GM18517 (cell line): ENCODE measurements at regions not wholly inside any gene's neighbourhood (a gene's known extent, or its start where the extent isn't known, plus 50 kb on each side); places are given as distances from the start of the nearest gene placed in this dataset.

Experiments used
- ATAC-seq: cut with Tn5 transposase; IDR thresholded peaks from one replicate; pipeline ENCODE4 v1.9.1; 2021; ENCODE audit warnings: mild to moderate bottlenecking, moderate library complexity; ENCODE audit not compliant: unreplicated experiment

DNA sequence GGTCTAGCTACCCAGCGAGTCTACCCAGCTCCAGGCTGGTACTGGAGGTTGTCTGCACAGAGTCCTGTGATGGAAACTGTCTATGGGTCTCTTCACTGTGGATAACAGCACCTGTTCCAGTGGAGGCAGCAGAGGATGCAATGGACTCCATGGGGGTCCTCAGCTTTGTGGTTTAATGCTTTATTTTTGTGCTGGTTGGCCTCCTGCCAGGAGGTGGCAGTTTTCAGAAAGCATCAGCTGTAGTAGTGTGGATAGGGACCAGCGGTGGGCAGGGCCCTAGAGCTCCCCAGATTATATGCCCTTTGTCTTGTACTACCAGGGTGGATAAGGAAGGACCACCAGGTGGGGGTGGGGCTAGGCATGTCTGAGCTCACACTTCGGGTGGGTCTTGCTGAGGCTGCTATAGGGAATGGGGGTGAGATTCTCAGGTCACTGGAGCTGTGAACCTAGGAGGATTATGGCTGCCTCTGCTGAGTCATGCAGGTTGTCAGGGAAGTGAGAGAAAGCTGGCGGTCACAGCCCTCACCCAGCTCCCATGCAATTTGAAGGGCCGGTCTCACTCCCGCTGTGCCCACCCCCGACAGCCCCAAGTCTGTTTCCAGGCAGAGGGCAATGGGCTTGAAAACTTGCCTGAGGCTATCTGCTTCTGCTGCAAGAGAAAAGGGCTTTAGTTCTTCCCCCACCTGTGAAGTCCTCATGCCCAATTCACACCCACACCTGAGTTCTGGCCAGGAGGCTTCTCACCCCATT is 397.1 kb downstream of the TLE1 start:
- ATAC-seq = no peak

- ATAC-seq = no peak
Measured at GRCh38 chr9:81289622-81290021, 399.7 kb downstream of the TLE1 start.

GRCh38 chr9:81268048-81268447 is 421.3 kb downstream of the TLE1 start:
- ATAC-seq = no peak

GRCh38 chr9:81266674-81267073 is 422.7 kb downstream of the TLE1 start:
- ATAC-seq = no peak

DNA sequence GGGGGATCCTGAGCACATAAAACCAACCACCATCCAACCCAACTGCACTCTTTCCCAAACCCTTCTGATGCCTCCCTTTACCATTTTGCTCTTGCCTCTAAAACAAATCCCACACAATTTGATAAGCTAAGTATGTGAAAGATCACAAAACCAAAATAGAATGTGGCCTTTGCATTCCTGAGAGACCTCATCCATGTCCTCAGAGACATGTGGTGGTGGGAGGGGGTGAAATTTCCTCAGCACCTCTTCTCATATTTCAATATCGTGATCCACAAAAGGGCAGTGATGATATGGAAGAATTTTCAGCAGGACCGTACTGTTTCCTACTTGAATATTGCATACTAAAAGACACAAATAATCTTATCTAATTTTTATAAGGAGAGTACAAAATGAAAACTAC is 423.3 kb downstream of the TLE1 start:
- ATAC-seq = no peak

- ATAC-seq = no peak
Measured at GRCh38 chr9:81264516-81264915, 424.8 kb downstream of the TLE1 start.

DNA sequence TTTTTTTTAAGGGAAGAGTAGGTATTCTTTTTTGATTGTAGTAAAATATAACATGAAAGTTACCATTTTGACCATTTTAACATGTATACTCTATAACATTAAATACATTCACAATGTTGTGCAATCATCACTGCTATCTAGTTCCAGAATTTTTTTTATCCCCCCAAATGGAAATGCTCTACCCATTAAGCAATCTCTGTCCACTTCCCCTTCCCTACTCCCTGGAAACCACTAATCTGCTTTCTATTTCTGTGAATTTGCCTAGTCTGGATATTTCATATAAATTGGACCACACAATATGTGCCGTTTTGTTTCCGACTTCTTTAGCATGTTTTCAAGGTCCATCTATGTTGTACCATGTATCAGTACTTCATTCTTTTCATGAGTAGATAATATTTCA is 429.5 kb downstream of the TLE1 start:
- no peak for ATAC-seq

GRCh38 chr9:81256368-81256767 is 433.0 kb downstream of the TLE1 start:
- ATAC-seq = no peak

DNA sequence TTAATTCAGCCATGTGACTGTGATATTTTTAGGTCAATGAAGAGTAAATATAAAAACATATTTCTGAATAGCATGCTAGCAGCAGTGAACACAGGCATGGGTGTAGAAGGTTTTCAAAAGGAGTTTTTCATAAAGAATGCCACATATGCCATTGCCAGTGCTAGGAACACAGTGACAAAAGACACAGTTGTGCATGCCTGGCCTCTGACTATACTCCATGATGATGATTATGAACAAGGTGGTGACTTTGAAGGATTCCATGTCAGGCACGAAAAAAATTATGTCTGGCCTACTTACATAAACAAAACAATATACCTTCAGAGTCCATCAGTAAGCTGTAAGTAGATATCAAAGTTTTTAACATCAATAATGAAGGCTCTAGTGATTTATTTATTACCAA is 438.7 kb downstream of the TLE1 start:
- no peak for ATAC-seq

GRCh38 chr9:81250041-81250440 is 439.3 kb downstream of the TLE1 start:
- no peak for ATAC-seq

DNA sequence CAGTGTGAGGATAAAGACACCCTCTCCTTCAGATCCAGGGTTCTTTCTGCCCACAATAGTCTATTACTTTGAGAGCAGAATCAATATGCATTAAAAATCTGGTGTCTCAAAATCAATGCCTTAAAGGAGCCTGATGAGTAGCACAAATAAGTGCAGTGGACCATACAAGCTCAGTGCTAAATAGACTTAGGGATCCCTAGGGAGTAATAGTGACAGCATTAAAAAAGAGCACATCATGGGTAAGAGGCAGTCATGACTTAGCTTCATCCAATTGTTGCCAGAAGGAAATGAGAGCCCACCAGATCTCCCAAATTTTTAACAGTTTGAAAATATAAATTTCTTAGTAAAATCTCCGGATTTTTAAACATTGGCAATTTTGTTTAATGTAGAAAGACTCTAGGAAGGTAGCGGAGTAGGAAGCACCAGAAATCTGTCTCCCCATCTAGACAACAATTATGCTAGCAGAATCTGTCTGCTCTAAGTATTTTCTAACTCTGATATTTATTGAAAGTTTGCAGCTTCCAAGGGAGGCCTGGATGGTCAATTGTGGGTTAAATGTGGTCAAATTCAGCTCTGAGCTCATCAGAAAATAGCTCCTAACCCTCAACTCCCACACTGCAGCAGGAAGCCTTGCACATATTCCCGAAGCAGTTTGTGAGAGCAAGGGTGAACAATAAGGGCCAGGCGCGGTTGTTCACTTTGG is 443.9 kb downstream of the TLE1 start:
- ATAC-seq = no peak

DNA sequence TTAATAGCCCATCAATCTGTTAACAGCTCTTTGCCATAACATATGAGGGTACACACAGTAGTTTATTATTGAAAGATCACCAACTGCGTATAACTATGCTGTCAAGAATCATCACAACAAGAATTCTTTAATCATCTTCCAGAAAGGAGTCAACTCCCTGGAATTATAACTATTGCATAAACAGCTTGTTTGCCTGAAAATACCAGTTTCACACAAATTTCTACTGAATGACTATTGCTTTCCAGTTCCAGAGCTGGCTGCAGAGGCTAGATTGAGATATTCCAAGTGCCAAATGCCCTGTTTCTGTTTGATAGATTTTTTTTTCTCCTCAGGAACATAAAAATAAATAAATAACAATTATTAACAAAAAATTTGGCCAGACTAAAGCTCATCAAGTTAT is 444.7 kb downstream of the TLE1 start:
- ATAC-seq = no peak

- ATAC-seq = no peak
Measured at GRCh38 chr9:81242866-81243265, 446.5 kb downstream of the TLE1 start.

- no peak for ATAC-seq
Measured at GRCh38 chr9:81239388-81239787, 450.0 kb downstream of the TLE1 start.

GRCh38 chr9:81237565-81238231 is 451.6 kb downstream of the TLE1 start:
- ATAC-seq = no peak

GRCh38 chr9:81234924-81235610 is 454.3 kb downstream of the TLE1 start:
- no peak for ATAC-seq

DNA sequence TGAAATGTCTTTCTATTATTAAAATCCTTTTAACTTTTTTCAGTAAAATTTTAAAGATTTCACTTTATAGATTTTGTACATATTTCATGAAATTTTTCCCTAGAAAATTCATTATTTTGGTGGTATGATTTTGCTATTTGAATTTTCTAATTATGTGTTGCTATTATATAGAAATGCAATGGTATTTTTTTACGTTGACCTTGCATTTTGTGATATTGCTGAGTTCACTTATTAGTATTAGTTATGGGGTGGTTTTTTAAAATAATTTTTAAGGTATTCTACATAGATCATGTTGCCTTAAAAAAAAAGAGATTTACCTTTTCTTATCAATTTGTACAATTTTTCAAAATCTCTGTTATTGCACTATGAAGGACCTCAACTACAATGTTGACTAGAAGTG is 458.3 kb downstream of the TLE1 start:
- ATAC-seq = no peak

GRCh38 chr9:81227507-81228245 is 461.7 kb downstream of the TLE1 start:
- no peak for ATAC-seq

GRCh38 chr9:81225596-81225995 is 463.8 kb downstream of the TLE1 start:
- ATAC-seq = no peak

DNA sequence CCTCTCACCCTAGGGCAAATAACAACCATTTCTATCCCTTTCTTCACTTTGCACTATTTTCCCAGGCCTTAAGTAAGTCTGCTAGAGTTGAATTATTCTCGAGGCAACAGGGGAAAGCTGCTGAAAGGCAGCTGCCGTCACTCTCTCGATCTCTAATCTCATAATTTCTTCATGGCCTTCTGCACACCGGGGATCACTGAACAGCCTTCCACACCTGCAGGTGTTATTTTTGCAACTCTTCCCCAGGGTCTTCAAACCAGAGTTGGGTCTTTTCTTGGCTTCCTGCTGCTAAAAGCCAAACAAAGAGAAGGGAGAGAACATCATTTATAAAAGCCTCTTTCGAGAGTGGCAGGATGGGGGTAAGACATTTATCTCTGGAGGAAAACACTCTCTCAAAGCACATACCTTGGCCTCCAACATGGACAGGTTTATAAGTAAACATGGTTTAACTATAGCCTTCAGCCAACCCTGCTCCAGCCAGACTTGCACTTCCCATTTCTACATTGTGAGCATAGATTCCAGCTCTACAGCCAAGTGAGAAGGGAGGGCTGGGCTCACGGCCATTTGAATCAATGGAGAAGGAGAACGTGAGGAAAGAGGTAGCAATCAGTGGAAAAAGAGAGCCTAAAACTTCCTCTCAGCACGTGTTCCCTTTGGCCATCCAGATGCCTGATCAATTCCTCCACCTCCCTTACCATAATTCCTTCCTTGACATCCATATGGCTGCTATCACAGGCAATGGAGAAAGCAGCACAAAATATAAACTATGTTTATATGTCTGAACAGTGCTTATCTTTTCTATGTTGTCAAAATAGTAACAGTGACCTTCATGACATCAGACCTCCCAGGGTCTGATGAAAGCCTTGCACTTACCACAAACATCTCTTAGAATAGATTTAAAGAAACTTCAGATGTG is 464.9 kb downstream of the TLE1 start:
- ATAC-seq = no peak
